Epidermal melanocyte (primary cell): ENCODE measurements at regions not wholly inside any gene's neighbourhood (a gene's known extent, or its start where the extent isn't known, plus 50 kb on each side); places are given as distances from the start of the nearest gene placed in this dataset.
"Not testable (repeated sequence)": the region's sequence is repeated elsewhere in the genome, so short reads cannot be mapped to it uniquely, and the experiment has no call there.

Experiments used
- DNase-seq: peaks from one replicate; pipeline ENCODE4 v3.0.0; 2011; ENCODE audit warnings: low spot score; ENCODE audit not compliant: insufficient read length

GRCh38 chr4:170721812-170722373, 632.1 kb upstream of the AADAT start:
- no peak for DNase-seq

- no peak for DNase-seq
Measured at GRCh38 chr4:170716868-170717267, 627.1 kb upstream of the AADAT start.

- DNase-seq: no peak
Measured at GRCh38 chr4:170705907-170706306, 616.2 kb upstream of the AADAT start.

GRCh38 chr4:170700064-170700463, 610.3 kb upstream of the AADAT start:
- DNase-seq: no peak

- no peak for DNase-seq
Measured at GRCh38 chr4:170698334-170698733, 608.6 kb upstream of the AADAT start.

- DNase-seq: no peak
Measured at GRCh38 chr4:170697845-170698244, 608.1 kb upstream of the AADAT start.

GRCh38 chr4:170697045-170697444, 607.3 kb upstream of the AADAT start:
- no peak for DNase-seq

- DNase-seq: no peak
Measured at GRCh38 chr4:170691168-170691567, 601.4 kb upstream of the AADAT start.

GRCh38 chr4:170687751-170688150, 598.0 kb upstream of the AADAT start:
- DNase-seq: no peak

- DNase-seq: not testable (repeated sequence)
Measured at GRCh38 chr4:170685701-170686100, 595.9 kb upstream of the AADAT start.

GRCh38 chr4:170682558-170683294, 593.0 kb upstream of the AADAT start:
- no peak for DNase-seq

GRCh38 chr4:170682087-170682486, 592.3 kb upstream of the AADAT start:
- not testable (repeated sequence) for DNase-seq

GRCh38 chr4:170675568-170676262, 586.0 kb upstream of the AADAT start:
- no peak for DNase-seq

GRCh38 chr4:170674176-170674575, 584.4 kb upstream of the AADAT start:
- no peak for DNase-seq

- DNase-seq: no peak
Measured at GRCh38 chr4:170672381-170672965, 582.7 kb upstream of the AADAT start.

GRCh38 chr4:170671171-170671570, 581.4 kb upstream of the AADAT start:
- DNase-seq: no peak

GRCh38 chr4:170667814-170668213, 578.1 kb upstream of the AADAT start:
- DNase-seq: no peak

- no peak for DNase-seq
Measured at GRCh38 chr4:170666909-170667308, 577.2 kb upstream of the AADAT start.

GRCh38 chr4:170662250-170662649, 572.5 kb upstream of the AADAT start:
- DNase-seq: no peak

GRCh38 chr4:170657761-170658160, 568.0 kb upstream of the AADAT start:
- DNase-seq: no peak

- DNase-seq: no peak
Measured at GRCh38 chr4:170656506-170656905, 566.8 kb upstream of the AADAT start.

GRCh38 chr4:170652571-170652970, 562.8 kb upstream of the AADAT start:
- DNase-seq: no peak
